ENCODE measurements at regions not wholly inside any gene's neighbourhood (a gene's known extent, or its start where the extent isn't known, plus 50 kb on each side); places are given as distances from the start of the nearest gene placed in this dataset.

- FAIRE-seq, result no peak
These were observed 138.0 kb upstream of the PJA1 start for GRCh38 chrX:69303231-69303630.

GRCh38 chrX:69299951-69300714 lies 134.9 kb upstream of the PJA1 start:
- TF ChIP-seq CTCF (IDR thresholded peaks at IDR 0.05; ENCODE audit: insufficient read depth, low read length, severe bottlenecking), result no peak
- DNase-seq (ENCODE audit: low read depth) (no peak), FAIRE-seq (no peak)
- no peaks in the 10 kb centered on the region for H3K27me3 ChIP-seq (ENCODE audit: control insufficient read depth, insufficient read depth, low read length)
- no peak overlapping the region for H3K4me3 ChIP-seq (ENCODE audit: low read depth, low read length)
- H3K36me3 ChIP-seq (ENCODE audit: control insufficient read depth, insufficient read depth, low read length), result no peaks in the 10 kb centered on the region

More at GRCh38 chrX:69303231-69303630, 138.0 kb upstream of the PJA1 start:
- no peak for DNase-seq (ENCODE audit: low read depth)
- Histone ChIP-seq H3K27me3 (ENCODE audit: control insufficient read depth, insufficient read depth, low read length) (no peaks in the 10 kb centered on the region), H3K4me3 (ENCODE audit: low read depth, low read length) (no peak overlapping the region), H3K36me3 (ENCODE audit: control insufficient read depth, insufficient read depth, low read length) (no peaks in the 10 kb centered on the region)
- no peak for TF ChIP-seq CTCF (IDR thresholded peaks at IDR 0.05; ENCODE audit: insufficient read depth, low read length, severe bottlenecking)

- FAIRE-seq (no peak), DNase-seq (ENCODE audit: low read depth) (no peak)
- H3K4me3 ChIP-seq (ENCODE audit: low read depth, low read length), result no peak overlapping the region
- no peaks in the 10 kb centered on the region for H3K36me3 ChIP-seq (ENCODE audit: control insufficient read depth, insufficient read depth, low read length)
- no peak for TF ChIP-seq CTCF (IDR thresholded peaks at IDR 0.05; ENCODE audit: insufficient read depth, low read length, severe bottlenecking)
- H3K27me3 ChIP-seq (ENCODE audit: control insufficient read depth, insufficient read depth, low read length), result no peaks in the 10 kb centered on the region
These were observed 134.0 kb upstream of the PJA1 start for GRCh38 chrX:69299285-69299684.

- DNase-seq (ENCODE audit: low read depth) (peak; percentile 75), FAIRE-seq (no peak)
- no peak for TF ChIP-seq CTCF (IDR thresholded peaks at IDR 0.05; ENCODE audit: insufficient read depth, low read length, severe bottlenecking)
- Histone ChIP-seq H3K27me3 (ENCODE audit: control insufficient read depth, insufficient read depth, low read length) (no peaks in the 10 kb centered on the region), H3K36me3 (ENCODE audit: control insufficient read depth, insufficient read depth, low read length) (no peaks in the 10 kb centered on the region), H3K4me3 (ENCODE audit: low read depth, low read length) (no peak overlapping the region)
These were observed 133.3 kb upstream of the PJA1 start for GRCh38 chrX:69298466-69299140.

- Histone ChIP-seq H3K27me3 (ENCODE audit: control insufficient read depth, insufficient read depth, low read length) (no peaks in the 10 kb centered on the region), H3K4me3 (ENCODE audit: low read depth, low read length) (no peak overlapping the region), H3K36me3 (ENCODE audit: control insufficient read depth, insufficient read depth, low read length) (no peaks in the 10 kb centered on the region)
- DNase-seq (ENCODE audit: low read depth), result no peak
- no peak for FAIRE-seq
- TF ChIP-seq CTCF (IDR thresholded peaks at IDR 0.05; ENCODE audit: insufficient read depth, low read length, severe bottlenecking), result no peak
These were observed 132.3 kb upstream of the PJA1 start for GRCh38 chrX:69297506-69297905.
